Tibial nerve (tissue), 4 donors: ENCODE measurements at regions not wholly inside any gene's neighbourhood (a gene's known extent, or its start where the extent isn't known, plus 50 kb on each side); places are given as distances from the start of the nearest gene placed in this dataset.

ENCODE experiments used
- EP300 ChIP-seq, 2 donors: sonication (generic); formaldehyde crosslinking; IDR thresholded peaks; one replicate each; pipeline ENCODE4 v1.6.1; 2017; ENCODE audit warnings: antibody characterized with exemption in 2 of 2, mild to moderate bottlenecking in 1 of 2
- TF ChIP-seq, protein P1 (sequence below), 5 experiments: fragments of 200-600 bp in 3 of 5; fragments of 450-650 bp in 2 of 5; sonication (generic) in 3 of 5; IDR thresholded peaks; one replicate each; pipeline ENCODE4 v1.5.1; 2016 to 2019; ENCODE audit warnings: antibody characterized with exemption in 5 of 5, mild to moderate bottlenecking in 3 of 5, moderate library complexity in 2 of 5

DNA sequence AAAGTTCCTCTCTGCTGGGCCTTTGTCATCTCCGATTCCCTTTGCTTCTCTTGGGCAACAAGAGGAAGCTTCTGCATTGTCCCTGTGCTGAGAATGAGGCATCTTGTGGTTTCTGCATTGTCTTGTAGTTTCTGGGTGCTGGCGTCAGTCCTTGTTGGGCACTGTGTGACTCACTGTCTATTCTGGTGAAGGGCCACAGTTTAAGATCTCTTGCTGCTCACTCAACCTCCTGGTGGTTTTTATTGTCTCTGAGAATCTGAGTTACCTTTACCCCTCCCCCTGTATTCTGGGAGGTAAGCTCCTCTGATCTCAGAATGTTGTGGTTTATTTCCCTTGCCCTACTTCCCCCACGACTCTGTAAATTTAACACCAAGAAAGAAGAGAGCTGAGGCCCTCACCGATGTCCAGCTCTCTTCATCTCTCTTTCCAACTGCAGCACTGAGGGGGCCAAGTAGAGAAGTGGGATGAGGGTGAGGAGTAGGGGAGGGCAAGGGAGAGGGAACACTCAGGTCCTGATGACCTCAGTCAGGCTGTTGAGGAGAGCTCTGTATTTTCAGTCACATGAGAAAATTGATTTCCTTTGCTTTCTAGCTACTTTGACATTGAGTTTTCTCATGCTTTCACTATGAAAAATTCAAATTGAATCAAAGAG lies 441.6 kb upstream of the PITX2 start:
- no peak for TF ChIP-seq EP300 (IDR thresholded peaks at IDR 0.05)
- TF ChIP-seq, protein P1, sequence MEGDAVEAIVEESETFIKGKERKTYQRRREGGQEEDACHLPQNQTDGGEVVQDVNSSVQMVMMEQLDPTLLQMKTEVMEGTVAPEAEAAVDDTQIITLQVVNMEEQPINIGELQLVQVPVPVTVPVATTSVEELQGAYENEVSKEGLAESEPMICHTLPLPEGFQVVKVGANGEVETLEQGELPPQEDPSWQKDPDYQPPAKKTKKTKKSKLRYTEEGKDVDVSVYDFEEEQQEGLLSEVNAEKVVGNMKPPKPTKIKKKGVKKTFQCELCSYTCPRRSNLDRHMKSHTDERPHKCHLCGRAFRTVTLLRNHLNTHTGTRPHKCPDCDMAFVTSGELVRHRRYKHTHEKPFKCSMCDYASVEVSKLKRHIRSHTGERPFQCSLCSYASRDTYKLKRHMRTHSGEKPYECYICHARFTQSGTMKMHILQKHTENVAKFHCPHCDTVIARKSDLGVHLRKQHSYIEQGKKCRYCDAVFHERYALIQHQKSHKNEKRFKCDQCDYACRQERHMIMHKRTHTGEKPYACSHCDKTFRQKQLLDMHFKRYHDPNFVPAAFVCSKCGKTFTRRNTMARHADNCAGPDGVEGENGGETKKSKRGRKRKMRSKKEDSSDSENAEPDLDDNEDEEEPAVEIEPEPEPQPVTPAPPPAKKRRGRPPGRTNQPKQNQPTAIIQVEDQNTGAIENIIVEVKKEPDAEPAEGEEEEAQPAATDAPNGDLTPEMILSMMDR (IDR thresholded peaks at IDR 0.05) = no peak
